WTC11 (cell line): ENCODE measurements at regions not wholly inside any gene's neighbourhood (a gene's known extent, or its start where the extent isn't known, plus 50 kb on each side); places are given as distances from the start of the nearest gene placed in this dataset.

ENCODE experiments used
- RORB ChIP-seq: fragments of 250-450 bp; sonication (Bioruptor Pico); IDR thresholded peaks from 2 replicates; pipeline ENCODE4 v1.9.0; 2021; ENCODE audit warnings: mild to moderate bottlenecking
- TF ChIP-seq, protein P1 (sequence below): sonication (generic); formaldehyde crosslinking; IDR thresholded peaks from 2 replicates; pipeline ENCODE4 v1.8.0; 2022; ENCODE audit warnings: mild to moderate bottlenecking, missing genetic modification reagents

DNA sequence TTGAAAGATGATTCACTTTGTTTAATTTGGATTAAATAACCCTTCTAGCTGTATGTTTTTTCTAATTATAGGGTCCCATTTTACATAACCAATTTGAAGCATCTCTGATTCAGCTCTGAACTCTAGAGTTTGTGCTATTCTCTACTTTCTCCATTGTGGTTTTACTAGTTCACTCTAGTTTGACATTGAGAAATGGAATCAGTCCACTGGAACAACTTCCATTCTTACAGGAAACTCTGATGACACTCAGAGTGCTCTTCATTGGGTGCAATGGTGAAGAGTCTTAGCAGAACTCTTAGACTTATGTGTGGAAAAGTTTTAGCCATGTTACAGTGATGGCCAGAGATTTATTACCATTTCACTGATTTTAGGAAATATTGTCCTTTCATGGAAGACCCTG lies 140.7 kb downstream of the DYRK2 start:
- TF ChIP-seq RORB (CRISPR knock-in tag), result no peak
- TF ChIP-seq, protein P1, sequence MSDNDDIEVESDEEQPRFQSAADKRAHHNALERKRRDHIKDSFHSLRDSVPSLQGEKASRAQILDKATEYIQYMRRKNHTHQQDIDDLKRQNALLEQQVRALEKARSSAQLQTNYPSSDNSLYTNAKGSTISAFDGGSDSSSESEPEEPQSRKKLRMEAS, result no peak
